SK-N-SH (cell line): ENCODE measurements at regions not wholly inside any gene's neighbourhood (a gene's known extent, or its start where the extent isn't known, plus 50 kb on each side); places are given as distances from the start of the nearest gene placed in this dataset.
"Not testable (repeated sequence)": the region's sequence is repeated elsewhere in the genome, so short reads cannot be mapped to it uniquely, and the experiment has no call there.

Source experiments
- CTCF ChIA-PET: fragments of 300-600, 350-600 bp; formaldehyde crosslinking; extraction: SDS; loops from one replicate; lab custom pipeline; 2021; lab: Yijun Ruan, JAX
- POLR2A ChIA-PET: fragments of 350-600 bp; sonication (Branson Sonifier 250); formaldehyde crosslinking; extraction: SDS; loops from one replicate; lab custom pipeline; 2020; ENCODE audit warnings: antibody characterized with exemption, inconsistent platforms; lab: Yijun Ruan, JAX
- DNase-seq: peaks from one replicate; pipeline ENCODE4 v3.0.0; 2012
- H2AFZ ChIP-seq: fragments of 200-600 bp; sonication (generic); 2 replicates; pipeline ENCODE4 v1.8.1; 2016; ENCODE audit warnings: antibody characterized with exemption, mild to moderate bottlenecking, low read depth
- H3F3A ChIP-seq: fragments of 200-600 bp; sonication (generic); replicated peaks from 2 replicates; pipeline ENCODE3; 2016; ENCODE audit warnings: antibody characterized with exemption, mild to moderate bottlenecking; ENCODE audit not compliant: insufficient read depth
- H3K27ac ChIP-seq, 2 experiments: fragments of 200-500 bp in 1 of 2; fragments of 200-600 bp in 1 of 2; sonication (Bioruptor generic) in 1 of 2; sonication (generic), shearing (Covaris generic) in 1 of 2; 2 replicates each; pipeline versions ENCODE4 v1.5.1 to v1.6.1; 2014 to 2016; ENCODE audit warnings: low read depth in 2 of 2, inconsistent platforms in 1 of 2, low read length in 1 of 2, mild to moderate bottlenecking in 1 of 2, mixed read lengths in 1 of 2
- H3K27me3 ChIP-seq: fragments of 200-600 bp; sonication (generic), shearing (Covaris generic); 2 replicates; pipeline ENCODE4 v1.6.1; 2016; ENCODE audit warnings: mixed run types; ENCODE audit not compliant: insufficient read depth
- H3K36me3 ChIP-seq, 2 experiments: fragments of 200-500 bp in 1 of 2; fragments of 200-600 bp in 1 of 2; sonication (Bioruptor generic) in 1 of 2; sonication (generic) in 1 of 2; replicated peaks in 1 of 2; 2 replicates each; pipeline versions ENCODE3 to v1.5.1; 2014 to 2016; ENCODE audit warnings: low read length in 1 of 2, mild to moderate bottlenecking in 1 of 2; ENCODE audit not compliant: insufficient read depth in 2 of 2, control insufficient read depth in 1 of 2
- H3K4me1 ChIP-seq, 2 experiments: fragments of 200-500 bp in 1 of 2; fragments of 200-600 bp in 1 of 2; sonication (Bioruptor generic) in 1 of 2; sonication (generic), shearing (Covaris generic) in 1 of 2; 2 replicates each; pipeline versions ENCODE4 v1.5.1 to v1.6.1; 2014 to 2016; ENCODE audit warnings: low read depth in 1 of 2, low read length in 1 of 2, mixed run types in 1 of 2; ENCODE audit not compliant: insufficient read depth in 2 of 2, control insufficient read depth in 1 of 2
- H3K4me2 ChIP-seq: fragments of 200-600 bp; sonication (generic), shearing (Covaris generic); 2 replicates; pipeline ENCODE4 v1.6.1; 2017; ENCODE audit warnings: mixed run types
- H3K4me3 ChIP-seq, 2 experiments: fragments of 200-500 bp in 1 of 2; fragments of 200-600 bp in 1 of 2; sonication (Bioruptor generic) in 1 of 2; sonication (generic), shearing (Covaris generic) in 1 of 2; 2 replicates each; pipeline versions ENCODE4 v1.5.1 to v1.8.1; 2014 to 2016; ENCODE audit warnings: low read depth in 2 of 2, inconsistent platforms in 1 of 2, low read length in 1 of 2, mild to moderate bottlenecking in 1 of 2, mixed read lengths in 1 of 2, moderate library complexity in 1 of 2
- H3K79me2 ChIP-seq: fragments of 200-600 bp; sonication (generic); 2 replicates; pipeline ENCODE4 v1.8.1; 2017; ENCODE audit warnings: mild to moderate bottlenecking; ENCODE audit not compliant: insufficient read depth
- H3K9ac ChIP-seq: fragments of 200-600 bp; sonication (generic); 2 replicates; pipeline ENCODE4 v1.6.1; 2017; ENCODE audit warnings: mixed run types
- H3K9me2 ChIP-seq: fragments of 200-600 bp; sonication (generic); 2 replicates; pipeline ENCODE4 v1.6.1; 2017; ENCODE audit warnings: mixed run types
- H3K9me3 ChIP-seq: fragments of 200-600 bp; sonication (generic); 2 replicates; pipeline ENCODE4 v1.6.1; 2017; ENCODE audit warnings: mixed run types, mild to moderate bottlenecking, moderate library complexity
- H4K20me1 ChIP-seq: fragments of 200-600 bp; sonication (generic); 2 replicates; pipeline ENCODE4 v1.6.1; 2017; ENCODE audit warnings: mild to moderate bottlenecking, mixed run types; ENCODE audit not compliant: insufficient read depth
- CTCF ChIP-seq: fragments of 200-600 bp; sonication (generic); IDR thresholded peaks from 2 replicates; pipeline ENCODE4 v1.6.1; 2017; ENCODE audit warnings: antibody characterized with exemption, mild to moderate bottlenecking, moderate library complexity
- ELF1 ChIP-seq: IDR thresholded peaks from 2 replicates; pipeline ENCODE4 v1.4.0; 2012
- EP300 ChIP-seq, 2 experiments: IDR thresholded peaks; 2 replicates each; pipeline versions ENCODE4 v1.4.0 to v1.6.1; 2012; ENCODE audit warnings: borderline replicate concordance in 1 of 2, low read depth in 1 of 2, low read length in 1 of 2
- EZH2phosphoT487 ChIP-seq: fragments of 200-600 bp; sonication (generic); IDR thresholded peaks from 2 replicates; pipeline ENCODE4 v1.6.1; 2017; ENCODE audit warnings: low read depth, mixed run types, mild to moderate bottlenecking, antibody characterized with exemption, moderate library complexity, borderline replicate concordance
- FOXJ3 ChIP-seq: sonication (generic); formaldehyde crosslinking; IDR thresholded peaks from 2 replicates; pipeline ENCODE4 v1.5.1; 2020; ENCODE audit warnings: mild to moderate bottlenecking, missing genetic modification reagents
- FOXM1 ChIP-seq: IDR thresholded peaks from 2 replicates; pipeline ENCODE4 v1.4.0; 2012; ENCODE audit warnings: low read depth, mild to moderate bottlenecking
- GATA2 ChIP-seq: sonication (generic); formaldehyde crosslinking; IDR thresholded peaks from 2 replicates; pipeline ENCODE4 v1.5.0; 2020; ENCODE audit warnings: mild to moderate bottlenecking, missing genetic modification reagents
- JUND ChIP-seq: IDR thresholded peaks from 2 replicates; pipeline ENCODE4 v1.4.0; 2012
- MXI1 ChIP-seq: IDR thresholded peaks from 2 replicates; pipeline ENCODE4 v1.6.1; 2012; ENCODE audit warnings: mild to moderate bottlenecking, low read depth, low read length, improper control_type of control experiment
- NFIC ChIP-seq: IDR thresholded peaks from 2 replicates; pipeline ENCODE4 v1.4.0; 2012; ENCODE audit warnings: borderline replicate concordance
- PBX3 ChIP-seq: IDR thresholded peaks from 2 replicates; pipeline ENCODE4; 2012
- POLR2AphosphoS5 ChIP-seq: IDR thresholded peaks from 2 replicates; pipeline ENCODE4 v1.6.1; 2012; ENCODE audit warnings: low read depth, low read length
- RCOR1 ChIP-seq: fragments of 150-350 bp; IDR thresholded peaks from 2 replicates; pipeline ENCODE4 v1.6.1; 2017; ENCODE audit warnings: antibody characterized with exemption, low read length
- REST ChIP-seq: IDR thresholded peaks from 2 replicates; pipeline ENCODE4 v1.6.1; 2012; ENCODE audit warnings: mild to moderate bottlenecking, low read depth, low read length, moderate library complexity
- RFX5 ChIP-seq: IDR thresholded peaks from 2 replicates; pipeline ENCODE4 v1.6.1; 2012; ENCODE audit warnings: mild to moderate bottlenecking, improper control_type of control experiment, low read length
- RXRA ChIP-seq: IDR thresholded peaks from 2 replicates; pipeline ENCODE4 v1.4.0; 2012; ENCODE audit warnings: low read depth, mild to moderate bottlenecking, borderline replicate concordance
- SIN3A ChIP-seq: IDR thresholded peaks from 2 replicates; pipeline ENCODE4 v1.6.1; 2012; ENCODE audit warnings: low read depth, mild to moderate bottlenecking, low read length, moderate library complexity, borderline replicate concordance
- SMC3 ChIP-seq: IDR thresholded peaks from 2 replicates; pipeline ENCODE4 v1.6.1; 2012; ENCODE audit warnings: low read depth, low read length, improper control_type of control experiment
- TCF12 ChIP-seq: IDR thresholded peaks from 2 replicates; pipeline ENCODE4 v1.4.0; 2012
- ZBTB33 ChIP-seq: IDR thresholded peaks from 2 replicates; pipeline ENCODE4 v1.4.0; 2012; ENCODE audit warnings: low read depth, borderline replicate concordance
- WGBS: methylation state at CpG from one replicate; pipeline ENCODE4 v1.1.6; 2017; ENCODE audit warnings: low lambda C conversion rate; 5-methylcytosine and 5-hydroxymethylcytosine counted together

- TF ChIP-seq POLR2AphosphoS5 = no peak; the same call in 1 of the 2 replicates
- peak; percentile 84 for TF ChIP-seq TCF12
- peak; percentile 89 for TF ChIP-seq JUND
- TF ChIP-seq PBX3 = peak; percentile 93
- no peak; the same call in 1 of the 2 replicates for TF ChIP-seq RXRA
- no peak for TF ChIP-seq SMC3
- no peak for TF ChIP-seq RCOR1
- TF ChIP-seq GATA2 (CRISPR knock-in tag) = no peak
- no peak for TF ChIP-seq CTCF
- no peak for TF ChIP-seq ELF1
- TF ChIP-seq ZBTB33 = no peak
- TF ChIP-seq REST = peak; percentile 57; the same call in 1 of the 2 replicates
- peak in 1 of 2 experiments; percentile 75; a peak in 1 of 4 replicates for TF ChIP-seq EP300 (IDR thresholded peaks at IDR 0.05; ENCODE audit: borderline replicate concordance in 1 of 2, low read depth in 1 of 2, low read length in 1 of 2)
- TF ChIP-seq RFX5 = no peak
- peak; percentile 34; the same call in 1 of the 2 replicates for TF ChIP-seq NFIC
- TF ChIP-seq MXI1 = no peak
- TF ChIP-seq FOXJ3 (CRISPR knock-in tag) = no peak
- no peak for TF ChIP-seq FOXM1
- TF ChIP-seq EZH2phosphoT487 = no peak
- no peak for TF ChIP-seq SIN3A
Observed at GRCh38 chr17:37813751-37814150, 68.9 kb upstream of the HNF1B start (continued).

- H3K4me3 ChIP-seq, CTCF ChIA-PET: not testable (repeated sequence)
Observed at GRCh38 chr17:37808846-37809245, 64.0 kb upstream of the HNF1B start.

More at GRCh38 chr17:37808846-37809245, 64.0 kb upstream of the HNF1B start:
- H3K27ac ChIP-seq, H3K4me2 ChIP-seq, POLR2A ChIA-PET, H3F3A ChIP-seq, H3K9me2 ChIP-seq, H3K36me3 ChIP-seq, H3K4me1 ChIP-seq, H3K27me3 ChIP-seq, H3K79me2 ChIP-seq, H3K9ac ChIP-seq, DNase-seq, H2AFZ ChIP-seq, H4K20me1 ChIP-seq: not testable (repeated sequence)
- peaks cover 12% of the 10 kb centered on the region for H3K9me3 ChIP-seq
- WGBS = 79% methylated on average over 7 of the region's 7 CpGs
